ENCODE measurements at regions not wholly inside any gene's neighbourhood (a gene's known extent, or its start where the extent isn't known, plus 50 kb on each side); places are given as distances from the start of the nearest gene placed in this dataset.

DNA sequence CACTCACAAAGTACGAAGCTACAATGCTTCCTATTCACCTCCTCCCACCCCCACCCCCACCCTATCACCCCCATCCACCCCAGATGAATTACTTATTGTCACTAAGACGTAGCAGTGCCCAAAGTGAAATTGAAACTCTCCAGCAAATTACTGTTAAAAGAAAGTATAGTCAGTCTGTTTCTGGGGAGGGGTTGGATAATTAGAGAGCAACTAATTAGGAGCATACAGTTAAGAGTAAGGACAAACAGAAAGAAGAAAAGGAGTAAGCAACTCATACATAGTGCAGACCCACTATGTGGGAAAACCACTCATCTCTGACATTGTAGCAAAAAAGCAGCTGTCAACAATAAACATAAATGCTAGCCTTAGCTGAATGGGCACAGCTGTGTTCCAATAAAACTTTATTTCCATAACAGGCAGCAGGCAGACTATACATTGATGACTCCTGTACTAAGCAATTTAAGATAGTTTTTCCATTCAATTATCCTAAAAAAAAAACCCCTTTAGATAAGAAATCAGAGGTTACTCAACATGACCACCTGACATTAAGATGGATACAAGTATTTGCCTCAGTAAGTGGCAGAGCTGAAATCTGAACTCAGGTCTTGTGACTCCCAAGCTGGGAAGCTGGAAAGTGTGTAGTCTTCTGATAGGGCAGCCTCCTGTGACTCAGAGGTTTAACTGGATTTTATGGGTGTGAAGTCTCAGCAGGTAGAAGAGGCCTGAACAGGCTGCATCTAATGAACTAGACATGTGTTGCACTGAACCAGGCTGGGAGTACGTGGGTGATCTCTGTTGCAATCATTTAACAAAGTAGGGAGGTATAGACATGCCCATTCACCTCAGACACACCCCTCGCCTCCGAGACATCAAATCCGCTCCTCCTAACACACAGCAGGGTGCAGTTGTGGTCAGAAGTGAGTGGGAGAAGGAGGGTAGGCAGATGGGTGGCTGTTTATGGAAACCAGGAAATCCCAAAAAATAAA, 171.8 kb upstream of the KLF7 start:
- intact Hi-C loops (cut with micrococcal nuclease) = no loop called here
- Histone ChIP-seq H3K9ac (ENCODE audit: low read length) (0 out of 2 replicates have a peak overlapping the region, but pooled peaks have one; percentile 30), H3K27me3 (ENCODE audit: insufficient read depth, low read length) (no peaks in the 10 kb centered on the region), H3K9me2 (ENCODE audit: insufficient read depth) (no peaks in the 10 kb centered on the region), H3K4me3 (replicated peaks in 1 of 2; ENCODE audit: low read depth in 1 of 2, low read length in 2 of 2) (peak overlapping the region in 1 of 2 experiments; percentile 33; a peak in 2 of 4 replicates), H3K4me2 (ENCODE audit: low read length) (peak overlapping the region; percentile 77), H2AFZ (ENCODE audit: low read depth, low read length, poor library complexity, severe bottlenecking) (peak overlapping the region; percentile 85), H4K20me1 (ENCODE audit: insufficient read depth) (no peaks in the 10 kb centered on the region), H3K36me3 (ENCODE audit: control insufficient read depth in 1 of 2, insufficient read depth in 2 of 2, low read length in 2 of 2) (no peaks in the 10 kb centered on the region), H3K4me1 (ENCODE audit: control insufficient read depth in 1 of 2, insufficient read depth in 2 of 2, low read length in 2 of 2) (peaks cover 21 to 43% of the 10 kb centered on the region in 2 experiments; a peak in 3 of 4 replicates), H3K27ac (ENCODE audit: low read depth, low read length) (peak overlapping the region; percentile 34), H3K79me2 (ENCODE audit: insufficient read depth, low read length) (no peaks in the 10 kb centered on the region), H3K9me3 (ENCODE audit: control insufficient read depth in 1 of 2, insufficient read depth in 1 of 2, low read depth in 1 of 2, low read length in 2 of 2) (no peaks in the 10 kb centered on the region)
- ChIA-PET RAD21 (ENCODE audit: low non-redundant PET in 1 of 2, low total read pairs in 2 of 2, uncharacterized antibody in 2 of 2, unreplicated experiment in 2 of 2) (no interaction called here), CTCF (interaction anchor here (0.6 kb wide), 2 partner anchors 173 to 735 kb away, joined by 3 to 6 read pairs; no protein-coding TSS in a partner anchor), POLR2A (interaction anchor here (1.0 kb wide), 1 partner anchor 16 kb away, joined by 3 read pairs; no protein-coding TSS in a partner anchor)
- TSS peak; percentile 95 for BruUV-seq (replicated peaks)
- peak; percentile 81 for ATAC-seq
- peak; percentile 94 for DNase-seq (ENCODE audit: low read depth, low spot score)
- TF ChIP-seq ZFX (IDR thresholded peaks at IDR 0.05) (no peak), REST (IDR thresholded peaks at IDR 0.05; ENCODE audit: low read depth) (no peak), ELF1 (IDR thresholded peaks at IDR 0.05; ENCODE audit: borderline replicate concordance, low read depth) (no peak), FOSL1 (IDR thresholded peaks at IDR 0.05; ENCODE audit: low read depth) (peak; percentile 48; the same call in 1 of the 2 replicates), POLR2AphosphoS5 (IDR thresholded peaks at IDR 0.05; ENCODE audit: low read depth, low read length) (peak; percentile 76), RAD21 (IDR thresholded peaks at IDR 0.05; ENCODE audit: low read depth) (no peak; the same call in 1 of the 2 replicates), MAX (IDR thresholded peaks at IDR 0.05) (peak; percentile 90), EZH2 (IDR thresholded peaks at IDR 0.05) (no peak), CBX3 (IDR thresholded peaks at IDR 0.05; ENCODE audit: low read depth) (peak; percentile 84), CEBPB (IDR thresholded peaks at IDR 0.05; ENCODE audit: low read depth) (peak; percentile 95), SIN3A (IDR thresholded peaks at IDR 0.05; ENCODE audit: low read depth) (peak; percentile 38; the same call in 1 of the 2 replicates), EGR1 (IDR thresholded peaks at IDR 0.05; ENCODE audit: low read depth) (peak; percentile 82), TCF7L2 (IDR thresholded peaks at IDR 0.05; ENCODE audit: borderline replicate concordance, extremely low read depth, insufficient read depth, insufficient read length) (no peak), JUND (IDR thresholded peaks at IDR 0.05) (peak; percentile 53), SRF (IDR thresholded peaks at IDR 0.05; ENCODE audit: low read depth) (peak; percentile 52; the same call in 1 of the 2 replicates), SP1 (IDR thresholded peaks at IDR 0.05; ENCODE audit: low read depth) (peak; percentile 79)
- TF ChIP-seq, protein P1, sequence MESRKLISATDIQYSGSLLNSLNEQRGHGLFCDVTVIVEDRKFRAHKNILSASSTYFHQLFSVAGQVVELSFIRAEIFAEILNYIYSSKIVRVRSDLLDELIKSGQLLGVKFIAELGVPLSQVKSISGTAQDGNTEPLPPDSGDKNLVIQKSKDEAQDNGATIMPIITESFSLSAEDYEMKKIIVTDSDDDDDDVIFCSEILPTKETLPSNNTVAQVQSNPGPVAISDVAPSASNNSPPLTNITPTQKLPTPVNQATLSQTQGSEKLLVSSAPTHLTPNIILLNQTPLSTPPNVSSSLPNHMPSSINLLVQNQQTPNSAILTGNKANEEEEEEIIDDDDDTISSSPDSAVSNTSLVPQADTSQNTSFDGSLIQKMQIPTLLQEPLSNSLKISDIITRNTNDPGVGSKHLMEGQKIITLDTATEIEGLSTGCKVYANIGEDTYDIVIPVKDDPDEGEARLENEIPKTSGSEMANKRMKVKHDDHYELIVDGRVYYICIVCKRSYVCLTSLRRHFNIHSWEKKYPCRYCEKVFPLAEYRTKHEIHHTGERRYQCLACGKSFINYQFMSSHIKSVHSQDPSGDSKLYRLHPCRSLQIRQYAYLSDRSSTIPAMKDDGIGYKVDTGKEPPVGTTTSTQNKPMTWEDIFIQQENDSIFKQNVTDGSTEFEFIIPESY (IDR thresholded peaks at IDR 0.05; ENCODE audit: extremely low read depth, insufficient replicate concordance, low read length) = peak; percentile 56
- TF ChIP-seq, protein P2, sequence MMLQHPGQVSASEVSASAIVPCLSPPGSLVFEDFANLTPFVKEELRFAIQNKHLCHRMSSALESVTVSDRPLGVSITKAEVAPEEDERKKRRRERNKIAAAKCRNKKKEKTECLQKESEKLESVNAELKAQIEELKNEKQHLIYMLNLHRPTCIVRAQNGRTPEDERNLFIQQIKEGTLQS (IDR thresholded peaks at IDR 0.05) = no peak
